Glomerular visceral epithelial cell (primary cell): ENCODE measurements at regions not wholly inside any gene's neighbourhood (a gene's known extent, or its start where the extent isn't known, plus 50 kb on each side); places are given as distances from the start of the nearest gene placed in this dataset.
A peak's percentile ranks its signal among the peaks of the same experiment; 100 is the strongest.

ENCODE experiments used
- DNase-seq: peaks from one replicate; pipeline ENCODE4 v3.0.0-alpha.2; 2016; ENCODE audit errors: extremely low spot score

- no peak for DNase-seq
These were observed 1007.9 kb upstream of the TENM4 start for GRCh38 chr11:80448709-80449108.

GRCh38 chr11:80443177-80443576 is 1002.3 kb upstream of the TENM4 start:
- DNase-seq: no peak

- peak; percentile 1 for DNase-seq
These were observed 1001.0 kb upstream of the TENM4 start for GRCh38 chr11:80441821-80442220.

GRCh38 chr11:80440835-80441234 is 1000.0 kb upstream of the TENM4 start:
- DNase-seq: no peak

GRCh38 chr11:80436547-80436946 is 995.7 kb upstream of the TENM4 start:
- no peak for DNase-seq

- no peak for DNase-seq
These were observed 994.5 kb upstream of the TENM4 start for GRCh38 chr11:80435345-80435744.

- no peak for DNase-seq
These were observed 991.2 kb upstream of the TENM4 start for GRCh38 chr11:80432057-80432456.

GRCh38 chr11:80424012-80424695 is 983.3 kb upstream of the TENM4 start:
- DNase-seq: no peak

GRCh38 chr11:80420374-80420773 is 979.5 kb upstream of the TENM4 start:
- DNase-seq: no peak

GRCh38 chr11:80417681-80418080 is 976.9 kb upstream of the TENM4 start:
- no peak for DNase-seq

GRCh38 chr11:80415580-80415979 is 974.8 kb upstream of the TENM4 start:
- no peak for DNase-seq

GRCh38 chr11:80414181-80415165 is 973.6 kb upstream of the TENM4 start:
- no peak for DNase-seq

GRCh38 chr11:80412604-80413003 is 971.8 kb upstream of the TENM4 start:
- DNase-seq: no peak

GRCh38 chr11:80393210-80393609 is 952.4 kb upstream of the TENM4 start:
- no peak for DNase-seq

GRCh38 chr11:80390505-80390904 is 949.7 kb upstream of the TENM4 start:
- DNase-seq: no peak

- no peak for DNase-seq
These were observed 947.7 kb upstream of the TENM4 start for GRCh38 chr11:80388536-80388935.

- no peak for DNase-seq
These were observed 947.3 kb upstream of the TENM4 start for GRCh38 chr11:80388130-80388529.

- no peak for DNase-seq
These were observed 942.8 kb upstream of the TENM4 start for GRCh38 chr11:80383655-80384054.

GRCh38 chr11:80379620-80380278 is 938.9 kb upstream of the TENM4 start:
- no peak for DNase-seq

- DNase-seq: no peak
These were observed 931.1 kb upstream of the TENM4 start for GRCh38 chr11:80371931-80372330.

- no peak for DNase-seq
These were observed 925.1 kb upstream of the TENM4 start for GRCh38 chr11:80365980-80366379.

- DNase-seq: no peak
These were observed 924.4 kb upstream of the TENM4 start for GRCh38 chr11:80365076-80365725.
